ENCODE measurements at regions not wholly inside any gene's neighbourhood (a gene's known extent, or its start where the extent isn't known, plus 50 kb on each side); places are given as distances from the start of the nearest gene placed in this dataset.

DNA sequence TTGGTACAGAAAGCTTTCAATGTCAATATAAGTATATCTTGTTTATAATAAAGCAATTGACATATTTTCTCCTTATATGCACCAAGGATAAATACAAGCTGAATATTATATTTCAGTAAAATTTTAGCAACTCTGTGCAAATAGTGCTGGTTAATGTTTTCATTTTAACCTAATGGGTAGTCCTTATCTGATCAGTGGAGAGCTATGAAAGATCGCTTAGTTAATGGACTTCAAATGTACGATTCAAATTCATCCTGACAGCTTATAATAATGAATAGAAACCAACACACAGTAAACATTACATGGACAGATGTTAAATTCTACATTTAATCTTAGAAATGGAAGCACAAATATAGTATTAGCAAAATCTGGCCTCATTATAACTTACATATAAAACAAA is 1495.2 kb upstream of the C9orf72 start:
- DNase-seq (ENCODE audit: low read depth in 1 of 2, low spot score in 2 of 2) (no peak), FAIRE-seq (no peak)
- POLR2A ChIA-PET (ENCODE audit: partially characterized antibody): no interaction called here
- no peaks in the 10 kb centered on the region for H3K36me3 ChIP-seq (ENCODE audit: control insufficient read depth in 2 of 4, insufficient read depth in 4 of 4, low read length in 3 of 4)
- H2AK5ac ChIP-seq (ENCODE audit: low read depth, low read length): no peak overlapping the region
- H3K4me1 ChIP-seq (replicated peaks in 1 of 4; ENCODE audit: control insufficient read depth in 3 of 4, insufficient read depth in 4 of 4, low read length in 3 of 4): peaks cover 0 to 3% (median 0%) of the 10 kb centered on the region in 4 experiments; a peak in 1 of 7 replicates
- H4K5ac ChIP-seq (ENCODE audit: insufficient read length, low read depth, low read length): no peak overlapping the region
- no peak overlapping the region for H3K56ac ChIP-seq (replicated peaks; ENCODE audit: insufficient read length, low read depth, low read length)
- no peak overlapping the region for H3K9ac ChIP-seq (replicated peaks in 1 of 4; ENCODE audit: extremely low read depth in 1 of 4, low read depth in 3 of 4, low read length in 3 of 4)
- H3K79me1 ChIP-seq (ENCODE audit: low read depth, low read length): no peaks in the 10 kb centered on the region
- WGBS, 2 experiments (ENCODE audit: extremely low coverage in 1 of 2, insufficient coverage in 1 of 2, insufficient read length in 1 of 2, insufficient replicate concordance in 2 of 2, low coverage in 1 of 2, low lambda C conversion rate in 2 of 2, missing lambda C conversion rate in 1 of 2): 90% methylated on average over 2 of the region's 2 CpGs; no CpG with 5 or more reads in 1 of the 2 experiments
- no peak overlapping the region for H2BK120ac ChIP-seq (replicated peaks; ENCODE audit: low read depth, low read length)
- no peak overlapping the region for H2BK5ac ChIP-seq (ENCODE audit: low read depth, low read length)
- no peak overlapping the region for H3K14ac ChIP-seq (ENCODE audit: insufficient read length)
- no peak overlapping the region for H3K18ac ChIP-seq (ENCODE audit: extremely low read depth, low read length)
- H3K23me2 ChIP-seq (ENCODE audit: low read depth, low read length): no peaks in the 10 kb centered on the region
- no peaks in the 10 kb centered on the region; a peak in 1 of 4 replicates for H3K79me2 ChIP-seq (ENCODE audit: control insufficient read depth in 1 of 2, insufficient read depth in 2 of 2, low read length in 2 of 2)
- H3K27ac ChIP-seq (ENCODE audit: low read depth, low read length): no peak overlapping the region
- no peaks in the 10 kb centered on the region for H3K9me3 ChIP-seq (ENCODE audit: insufficient read depth in 2 of 2, low read depth in 1 of 2, low read length in 1 of 2)
- H3K4ac ChIP-seq (replicated peaks; ENCODE audit: insufficient read length, low read depth, low read length): no peak overlapping the region
- H3K4me3 ChIP-seq (ENCODE audit: extremely low read depth in 1 of 4, insufficient read depth in 2 of 4, low read depth in 3 of 4, low read length in 4 of 4): no peak overlapping the region
- no peak overlapping the region for H4K8ac ChIP-seq (ENCODE audit: extremely low read depth, insufficient read depth, low read length)
- no peak overlapping the region for H2AFZ ChIP-seq (ENCODE audit: low read length)
- H2BK20ac ChIP-seq (ENCODE audit: low read length): no peak overlapping the region
- H3K23ac ChIP-seq (ENCODE audit: insufficient read length): no peak overlapping the region
- no peak for TF ChIP-seq NRF1 (IDR thresholded peaks at IDR 0.05; ENCODE audit: low read depth, low read length)
- no peak for TF ChIP-seq SAP30 (IDR thresholded peaks at IDR 0.05; ENCODE audit: insufficient read depth, insufficient replicate concordance, low read length)
- TF ChIP-seq ATF2 (IDR thresholded peaks at IDR 0.05; ENCODE audit: low read length): no peak
- no peak for TF ChIP-seq POLR2A (IDR thresholded peaks at IDR 0.05; ENCODE audit: control extremely low read depth in 1 of 2, low read depth in 2 of 2, low read length in 2 of 2)
- no peak for TF ChIP-seq SP4 (IDR thresholded peaks at IDR 0.05; ENCODE audit: low read length)
- no peak for TF ChIP-seq POU5F1 (IDR thresholded peaks at IDR 0.05; ENCODE audit: low read depth, low read length)
- TF ChIP-seq SUZ12 (IDR thresholded peaks at IDR 0.05; ENCODE audit: low read length): no peak
- TF ChIP-seq RFX5 (IDR thresholded peaks at IDR 0.05; ENCODE audit: borderline replicate concordance, low read depth, low read length): no peak
- no peak for TF ChIP-seq ZNF274 (IDR thresholded peaks at IDR 0.05; ENCODE audit: borderline replicate concordance, extremely low read depth, low read length)
- no peak for TF ChIP-seq EP300 (IDR thresholded peaks at IDR 0.05; ENCODE audit: borderline replicate concordance in 1 of 2, low read depth in 2 of 2, low read length in 2 of 2)
- TF ChIP-seq MAX (IDR thresholded peaks at IDR 0.05): no peak
- no peak for TF ChIP-seq CHD2 (IDR thresholded peaks at IDR 0.05; ENCODE audit: low read length)
- no peak for TF ChIP-seq TCF12 (IDR thresholded peaks at IDR 0.05; ENCODE audit: low read depth, low read length)
- no peak overlapping the region for H3K4me2 ChIP-seq (ENCODE audit: insufficient read depth in 1 of 2, low read depth in 2 of 2, low read length in 2 of 2)
- H2BK15ac ChIP-seq (ENCODE audit: low read length): no peak overlapping the region
- no peaks in the 10 kb centered on the region for H3K27me3 ChIP-seq (replicated peaks in 1 of 4; ENCODE audit: control insufficient read depth in 3 of 4, extremely low read depth in 1 of 4, insufficient read depth in 3 of 4, low read length in 3 of 4)
- H4K20me1 ChIP-seq (replicated peaks in 1 of 2; ENCODE audit: control insufficient read depth in 1 of 2, insufficient read depth in 2 of 2, low read length in 2 of 2): no peaks in the 10 kb centered on the region
- CTCF ChIA-PET (ENCODE audit: partially characterized antibody): no interaction called here
- no peak overlapping the region for H2BK12ac ChIP-seq (ENCODE audit: low read depth, low read length)
- no peak overlapping the region for H4K91ac ChIP-seq (replicated peaks; ENCODE audit: insufficient read length, low read length)
